ENCODE measurements at regions not wholly inside any gene's neighbourhood (a gene's known extent, or its start where the extent isn't known, plus 50 kb on each side); places are given as distances from the start of the nearest gene placed in this dataset.

DNA sequence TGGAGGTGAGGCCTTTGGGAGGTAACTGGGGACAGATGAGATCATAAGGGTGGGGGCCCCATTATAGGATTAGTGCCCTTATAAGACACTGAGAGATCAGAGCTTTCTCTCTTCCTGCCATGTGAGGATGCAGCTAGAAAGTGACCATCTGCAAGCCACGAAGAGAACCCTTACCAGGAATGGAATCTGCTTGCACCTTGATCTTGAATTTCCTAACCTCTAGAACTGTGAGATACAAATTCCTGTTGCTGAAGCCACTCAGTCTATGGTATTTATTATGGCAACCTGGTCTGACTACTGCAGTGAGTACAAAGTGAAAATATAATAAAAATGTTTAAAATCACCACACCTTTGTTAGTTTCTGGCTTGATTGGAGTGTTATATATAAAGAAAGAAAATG, 388.0 kb downstream of the LMO7 start:
- TF ChIP-seq, protein P1, sequence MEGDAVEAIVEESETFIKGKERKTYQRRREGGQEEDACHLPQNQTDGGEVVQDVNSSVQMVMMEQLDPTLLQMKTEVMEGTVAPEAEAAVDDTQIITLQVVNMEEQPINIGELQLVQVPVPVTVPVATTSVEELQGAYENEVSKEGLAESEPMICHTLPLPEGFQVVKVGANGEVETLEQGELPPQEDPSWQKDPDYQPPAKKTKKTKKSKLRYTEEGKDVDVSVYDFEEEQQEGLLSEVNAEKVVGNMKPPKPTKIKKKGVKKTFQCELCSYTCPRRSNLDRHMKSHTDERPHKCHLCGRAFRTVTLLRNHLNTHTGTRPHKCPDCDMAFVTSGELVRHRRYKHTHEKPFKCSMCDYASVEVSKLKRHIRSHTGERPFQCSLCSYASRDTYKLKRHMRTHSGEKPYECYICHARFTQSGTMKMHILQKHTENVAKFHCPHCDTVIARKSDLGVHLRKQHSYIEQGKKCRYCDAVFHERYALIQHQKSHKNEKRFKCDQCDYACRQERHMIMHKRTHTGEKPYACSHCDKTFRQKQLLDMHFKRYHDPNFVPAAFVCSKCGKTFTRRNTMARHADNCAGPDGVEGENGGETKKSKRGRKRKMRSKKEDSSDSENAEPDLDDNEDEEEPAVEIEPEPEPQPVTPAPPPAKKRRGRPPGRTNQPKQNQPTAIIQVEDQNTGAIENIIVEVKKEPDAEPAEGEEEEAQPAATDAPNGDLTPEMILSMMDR (conservative IDR thresholded peaks at IDR 0.05 in 1 of 2, IDR thresholded peaks at IDR 0.05 in 1 of 2; ENCODE audit: low read depth in 1 of 2, low read length in 2 of 2): no peak
- no peak for TF ChIP-seq EZH2 (IDR thresholded peaks at IDR 0.05; ENCODE audit: low read length, missing control alignments)

Data from fibroblast of lung (primary cell).